WTC11 (cell line): ENCODE measurements at regions not wholly inside any gene's neighbourhood (a gene's known extent, or its start where the extent isn't known, plus 50 kb on each side); places are given as distances from the start of the nearest gene placed in this dataset.

Experiments used
- ATAC-seq: fragments of 200-7000 bp; cut with Tn5 transposase; 2 replicates; pipeline ENCODE4 v1.10.0; 2021; ENCODE audit warnings: mild to moderate bottlenecking, moderate library complexity
- CTCF ChIA-PET: fragments of 300-600 bp; sonication (Branson Sonifier 250); formaldehyde crosslinking; loops from one replicate; lab custom pipeline; 2021; ENCODE audit warnings: antibody characterized with exemption; lab: Charles Lee
- POLR2A ChIA-PET: fragments of 350-600 bp; sonication (Branson Sonifier 250); formaldehyde crosslinking; loops from one replicate; lab custom pipeline; 2021; ENCODE audit warnings: antibody characterized with exemption; lab: Charles Lee
- DNase-seq: peaks from one replicate; pipeline ENCODE4 v3.0.0; 2021; ENCODE audit warnings: low spot score
- H3K27ac Mint-ChIP-seq: 2 replicates; pipeline ENCODE4 v1.8.0; 2021; ENCODE audit warnings: mixed read lengths
- H3K27me3 Mint-ChIP-seq: 2 replicates; pipeline ENCODE4 v1.8.0; 2021; ENCODE audit warnings: low read depth, mild to moderate bottlenecking, moderate library complexity, mixed read lengths
- H3K36me3 Mint-ChIP-seq: 2 replicates; pipeline ENCODE4 v1.8.0; 2021; ENCODE audit warnings: mixed read lengths
- H3K4me1 Mint-ChIP-seq: 2 replicates; pipeline ENCODE4 v1.8.0; 2022; ENCODE audit warnings: mixed read lengths
- H3K4me3 Mint-ChIP-seq: 2 replicates; pipeline ENCODE4 v1.8.0; 2021; ENCODE audit warnings: mild to moderate bottlenecking, moderate library complexity, mixed read lengths
- H3K9me3 Mint-ChIP-seq: 2 replicates; pipeline ENCODE4 v1.8.0; 2021; ENCODE audit warnings: mixed read lengths
- EMX1 ChIP-seq: fragments of 250-450 bp; sonication (Bioruptor Pico); IDR thresholded peaks from 2 replicates; pipeline ENCODE4 v1.8.0; 2021; ENCODE audit warnings: mild to moderate bottlenecking
- FOXK1 ChIP-seq: sonication (generic); formaldehyde crosslinking; IDR thresholded peaks from 2 replicates; pipeline ENCODE4 v1.8.0; 2022; ENCODE audit warnings: mild to moderate bottlenecking, moderate library complexity, missing genetic modification reagents
- MYBL2 ChIP-seq: sonication (generic); formaldehyde crosslinking; IDR thresholded peaks from 2 replicates; pipeline ENCODE4 v1.8.1; 2023; ENCODE audit warnings: mild to moderate bottlenecking, moderate library complexity, missing genetic modification reagents
- NFE2L1 ChIP-seq: sonication (generic); formaldehyde crosslinking; IDR thresholded peaks from 2 replicates; pipeline ENCODE4 v1.8.1; 2023; ENCODE audit warnings: missing genetic modification reagents
- NR1H2 ChIP-seq: sonication (generic); formaldehyde crosslinking; IDR thresholded peaks from 2 replicates; pipeline ENCODE4 v1.9.0; 2021; ENCODE audit warnings: mild to moderate bottlenecking, moderate library complexity, missing genetic modification reagents
- NR2C2 ChIP-seq: sonication (generic); formaldehyde crosslinking; IDR thresholded peaks from 2 replicates; pipeline ENCODE4 v1.8.0; 2022; ENCODE audit warnings: mild to moderate bottlenecking, missing genetic modification reagents
- RELA ChIP-seq: sonication (generic); formaldehyde crosslinking; IDR thresholded peaks from 2 replicates; pipeline ENCODE4 v1.8.1; 2022; ENCODE audit warnings: missing genetic modification reagents, mild to moderate bottlenecking, borderline replicate concordance
- SOX15 ChIP-seq: fragments of 250-450 bp; sonication (Bioruptor Pico); IDR thresholded peaks from 2 replicates; pipeline ENCODE4 v1.9.0; 2021; ENCODE audit warnings: mild to moderate bottlenecking
- SP1 ChIP-seq: sonication (generic); formaldehyde crosslinking; conservative IDR thresholded peaks from 2 replicates; pipeline ENCODE4 v1.8.1; 2022; ENCODE audit warnings: missing genetic modification reagents
- TEAD1 ChIP-seq: sonication (generic); formaldehyde crosslinking; IDR thresholded peaks from 2 replicates; pipeline ENCODE4 v1.8.0; 2022; ENCODE audit warnings: mild to moderate bottlenecking, missing genetic modification reagents
- ZNF121 ChIP-seq: sonication (generic); formaldehyde crosslinking; IDR thresholded peaks from 2 replicates; pipeline ENCODE4 v1.8.0; 2023; ENCODE audit warnings: missing genetic modification reagents
- ZNF232 ChIP-seq: sonication (generic); formaldehyde crosslinking; IDR thresholded peaks from 2 replicates; pipeline ENCODE4 v1.8.0; 2022; ENCODE audit warnings: mild to moderate bottlenecking, missing genetic modification reagents
- ZNF423 ChIP-seq: fragments of 250-450 bp; sonication (Bioruptor Pico); IDR thresholded peaks from 2 replicates; pipeline ENCODE4 v2.1.2; 2022; ENCODE audit warnings: mild to moderate bottlenecking, moderate library complexity
- TF ChIP-seq, protein P1 (sequence below): fragments of 250-450 bp; sonication (Bioruptor Pico); IDR thresholded peaks from 2 replicates; pipeline ENCODE4 v1.9.0; 2021; ENCODE audit warnings: moderate library complexity, mild to moderate bottlenecking, inconsistent platforms, borderline replicate concordance
- TF ChIP-seq, protein P2 (sequence below): fragments of 250-450 bp; sonication (Bioruptor Pico); IDR thresholded peaks from 2 replicates; pipeline ENCODE4 v1.8.0; 2021; ENCODE audit warnings: mild to moderate bottlenecking
- TF ChIP-seq, protein P3 (sequence below): sonication (generic); formaldehyde crosslinking; IDR thresholded peaks from 2 replicates; pipeline ENCODE4 v1.8.1; 2023; ENCODE audit warnings: mild to moderate bottlenecking, missing genetic modification reagents
- TF ChIP-seq, protein P4 (sequence below): sonication (generic); formaldehyde crosslinking; IDR thresholded peaks from 2 replicates; pipeline ENCODE4 v1.8.1; 2023; ENCODE audit warnings: mild to moderate bottlenecking, missing genetic modification reagents
- TF ChIP-seq, protein P5 (sequence below): sonication (generic); formaldehyde crosslinking; IDR thresholded peaks from 2 replicates; pipeline ENCODE4 v1.8.0; 2023; ENCODE audit warnings: missing genetic modification reagents, mild to moderate bottlenecking, borderline replicate concordance
- TF ChIP-seq, protein P6 (sequence below): sonication (generic); formaldehyde crosslinking; IDR thresholded peaks from 2 replicates; pipeline ENCODE4 v1.8.1; 2023; ENCODE audit warnings: mild to moderate bottlenecking, missing genetic modification reagents, moderate library complexity
- TF ChIP-seq, protein P7 (sequence below): sonication (generic); formaldehyde crosslinking; IDR thresholded peaks from 2 replicates; pipeline ENCODE4 v1.8.0; 2022; ENCODE audit warnings: mild to moderate bottlenecking, missing genetic modification reagents

DNA sequence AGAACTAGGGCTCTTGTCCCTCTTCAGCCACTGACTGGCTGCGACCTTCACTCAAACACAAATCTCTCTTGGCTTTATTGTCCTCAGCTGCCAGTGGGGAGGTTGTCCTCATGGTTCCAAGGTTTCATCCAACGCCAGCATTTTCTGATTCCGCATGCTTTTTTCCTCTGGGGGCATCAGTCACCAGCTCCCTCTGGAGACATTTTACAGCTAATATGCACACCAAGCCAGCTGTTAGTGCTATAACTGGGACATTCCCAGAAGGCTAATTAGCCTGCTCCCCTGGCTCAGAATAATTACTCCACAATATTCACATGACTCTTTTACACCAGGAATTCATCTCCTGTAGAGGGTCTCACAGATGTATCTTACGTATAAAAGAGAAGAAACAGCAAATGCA lies 193.6 kb upstream of the ANKRD55 start:
- TF ChIP-seq, protein P1, sequence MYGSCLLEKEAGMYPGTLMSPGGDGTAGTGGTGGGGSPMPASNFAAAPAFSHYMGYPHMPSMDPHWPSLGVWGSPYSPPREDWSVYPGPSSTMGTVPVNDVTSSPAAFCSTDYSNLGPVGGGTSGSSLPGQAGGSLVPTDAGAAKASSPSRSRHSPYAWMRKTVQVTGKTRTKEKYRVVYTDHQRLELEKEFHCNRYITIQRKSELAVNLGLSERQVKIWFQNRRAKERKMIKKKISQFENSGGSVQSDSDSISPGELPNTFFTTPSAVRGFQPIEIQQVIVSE (CRISPR knock-in tag): no peak
- no peak for TF ChIP-seq MYBL2 (CRISPR knock-in tag)
- no peak overlapping the region for H3K4me3 Mint-ChIP-seq
- CTCF ChIA-PET: no interaction called here
- POLR2A ChIA-PET: no interaction called here
- no peak overlapping the region for H3K27ac Mint-ChIP-seq
- DNase-seq (no peak), ATAC-seq (no peak)
- H3K27me3 Mint-ChIP-seq: no peaks in the 10 kb centered on the region
- H3K9me3 Mint-ChIP-seq: peaks cover 7% of the 10 kb centered on the region
- H3K36me3 Mint-ChIP-seq: no peaks in the 10 kb centered on the region
- peaks cover 10% of the 10 kb centered on the region for H3K4me1 Mint-ChIP-seq

DNA sequence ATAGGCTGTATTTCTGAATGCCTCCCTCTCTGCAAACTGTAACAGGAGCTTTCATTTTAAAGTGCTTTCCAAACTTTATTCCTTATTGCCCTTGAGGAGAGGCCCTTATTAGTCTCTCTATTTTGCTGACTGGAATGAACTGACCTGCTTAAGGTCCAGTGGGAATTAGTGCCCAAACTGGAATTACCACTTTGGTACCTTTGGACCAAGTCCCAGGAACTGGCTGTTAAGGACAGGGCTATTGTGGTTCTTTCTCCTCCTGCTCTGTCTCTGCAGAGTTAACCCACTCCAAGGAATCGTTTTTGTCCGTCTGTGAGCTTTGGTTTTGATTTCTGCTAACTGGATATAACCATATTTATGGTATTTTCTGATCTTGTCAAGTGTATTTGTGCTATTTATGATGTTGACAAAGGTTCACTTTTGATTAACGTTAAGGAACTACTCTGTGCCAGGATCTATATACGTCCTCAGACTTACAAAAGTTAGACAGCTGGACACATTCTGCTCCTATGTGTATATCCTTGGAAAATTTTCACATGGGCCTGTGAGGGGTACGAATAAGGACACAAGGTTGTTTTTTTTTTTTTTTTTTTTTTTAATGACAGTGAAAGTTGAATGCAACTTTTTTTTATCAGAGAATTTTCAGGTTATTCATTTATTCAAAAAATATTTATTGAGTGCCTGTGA lies 189.1 kb upstream of the ANKRD55 start:
- Mint-ChIP-seq H3K27ac (no peak overlapping the region), H3K9me3 (peaks cover 27% of the 10 kb centered on the region), H3K4me3 (no peak overlapping the region), H3K27me3 (no peaks in the 10 kb centered on the region), H3K4me1 (peaks cover 11% of the 10 kb centered on the region), H3K36me3 (0 out of 2 replicates have a peak, but pooled peaks cover 6% of the 10 kb centered on the region)
- DNase-seq (no peak), ATAC-seq (no peak)
- no peak for TF ChIP-seq MYBL2 (CRISPR knock-in tag)
- no peak for TF ChIP-seq TEAD1 (CRISPR knock-in tag)
- TF ChIP-seq FOXK1 (CRISPR knock-in tag): no peak
- POLR2A ChIA-PET: no interaction called here
- CTCF ChIA-PET: interaction anchor here (1.0 kb wide), 1 partner anchor 486 kb away, joined by 8 read pairs; no protein-coding TSS in a partner anchor

DNA sequence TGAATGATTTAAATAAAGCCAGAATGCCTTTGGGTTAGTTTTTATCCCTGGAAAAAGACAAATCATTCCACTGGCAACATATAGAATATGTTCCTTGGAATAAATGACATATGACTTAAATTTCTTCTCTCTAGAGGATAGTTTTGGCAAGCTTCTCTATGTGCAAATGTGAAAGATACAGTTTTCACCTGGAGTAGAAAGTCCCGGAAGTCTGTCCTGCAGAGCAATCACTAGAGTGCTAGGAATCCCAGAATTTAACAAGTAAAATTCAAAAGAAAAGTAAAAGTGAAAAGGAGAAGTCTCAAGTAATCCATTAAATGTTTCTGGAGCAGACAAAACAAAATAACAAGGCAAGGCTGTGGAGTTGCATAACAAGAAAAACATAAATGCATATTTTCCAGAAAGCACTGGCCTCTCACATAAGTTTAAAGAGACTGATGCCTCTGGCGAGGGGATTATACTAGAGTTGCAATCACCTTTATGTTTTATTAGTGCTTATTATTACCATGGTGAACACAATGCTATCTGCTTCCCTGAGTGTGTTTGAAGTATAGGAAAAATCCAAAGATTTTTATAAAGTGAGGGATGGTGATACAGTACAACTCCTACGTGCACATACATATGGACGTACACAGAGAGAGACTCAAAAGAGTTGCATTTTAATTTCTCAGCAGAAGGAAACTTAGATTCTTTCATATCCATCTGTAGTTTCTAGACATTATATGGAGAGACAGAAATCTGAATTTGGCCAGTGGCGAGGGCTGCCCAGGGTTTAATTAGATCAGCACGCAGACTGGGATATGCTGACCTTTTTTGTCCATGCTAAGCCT lies 188.3 kb upstream of the ANKRD55 start:
- Mint-ChIP-seq H3K4me1 (peaks cover 11% of the 10 kb centered on the region), H3K27me3 (no peaks in the 10 kb centered on the region), H3K36me3 (0 out of 2 replicates have a peak, but pooled peaks cover 6% of the 10 kb centered on the region), H3K9me3 (peaks cover 29% of the 10 kb centered on the region), H3K4me3 (no peak overlapping the region), H3K27ac (no peak overlapping the region)
- DNase-seq (no peak), ATAC-seq (no peak)
- POLR2A ChIA-PET: no interaction called here
- CTCF ChIA-PET: interaction anchor here (1.0 kb wide), 1 partner anchor 485 kb away, joined by 8 read pairs; no protein-coding TSS in a partner anchor
- TF ChIP-seq SOX15 (CRISPR knock-in tag) (no peak), EMX1 (CRISPR knock-in tag) (no peak), ZNF423 (no peak), NR2C2 (CRISPR knock-in tag) (no peak), NR1H2 (no peak), NFE2L1 (CRISPR knock-in tag) (no peak), RELA (no peak), SP1 (no peak), ZNF232 (no peak), ZNF121 (no peak)
- TF ChIP-seq, protein P2, sequence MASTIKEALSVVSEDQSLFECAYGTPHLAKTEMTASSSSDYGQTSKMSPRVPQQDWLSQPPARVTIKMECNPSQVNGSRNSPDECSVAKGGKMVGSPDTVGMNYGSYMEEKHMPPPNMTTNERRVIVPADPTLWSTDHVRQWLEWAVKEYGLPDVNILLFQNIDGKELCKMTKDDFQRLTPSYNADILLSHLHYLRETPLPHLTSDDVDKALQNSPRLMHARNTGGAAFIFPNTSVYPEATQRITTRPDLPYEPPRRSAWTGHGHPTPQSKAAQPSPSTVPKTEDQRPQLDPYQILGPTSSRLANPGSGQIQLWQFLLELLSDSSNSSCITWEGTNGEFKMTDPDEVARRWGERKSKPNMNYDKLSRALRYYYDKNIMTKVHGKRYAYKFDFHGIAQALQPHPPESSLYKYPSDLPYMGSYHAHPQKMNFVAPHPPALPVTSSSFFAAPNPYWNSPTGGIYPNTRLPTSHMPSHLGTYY (CRISPR knock-in tag): no peak
- TF ChIP-seq, protein P3, sequence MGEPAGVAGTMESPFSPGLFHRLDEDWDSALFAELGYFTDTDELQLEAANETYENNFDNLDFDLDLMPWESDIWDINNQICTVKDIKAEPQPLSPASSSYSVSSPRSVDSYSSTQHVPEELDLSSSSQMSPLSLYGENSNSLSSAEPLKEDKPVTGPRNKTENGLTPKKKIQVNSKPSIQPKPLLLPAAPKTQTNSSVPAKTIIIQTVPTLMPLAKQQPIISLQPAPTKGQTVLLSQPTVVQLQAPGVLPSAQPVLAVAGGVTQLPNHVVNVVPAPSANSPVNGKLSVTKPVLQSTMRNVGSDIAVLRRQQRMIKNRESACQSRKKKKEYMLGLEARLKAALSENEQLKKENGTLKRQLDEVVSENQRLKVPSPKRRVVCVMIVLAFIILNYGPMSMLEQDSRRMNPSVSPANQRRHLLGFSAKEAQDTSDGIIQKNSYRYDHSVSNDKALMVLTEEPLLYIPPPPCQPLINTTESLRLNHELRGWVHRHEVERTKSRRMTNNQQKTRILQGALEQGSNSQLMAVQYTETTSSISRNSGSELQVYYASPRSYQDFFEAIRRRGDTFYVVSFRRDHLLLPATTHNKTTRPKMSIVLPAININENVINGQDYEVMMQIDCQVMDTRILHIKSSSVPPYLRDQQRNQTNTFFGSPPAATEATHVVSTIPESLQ (CRISPR knock-in tag): no peak
- TF ChIP-seq, protein P4, sequence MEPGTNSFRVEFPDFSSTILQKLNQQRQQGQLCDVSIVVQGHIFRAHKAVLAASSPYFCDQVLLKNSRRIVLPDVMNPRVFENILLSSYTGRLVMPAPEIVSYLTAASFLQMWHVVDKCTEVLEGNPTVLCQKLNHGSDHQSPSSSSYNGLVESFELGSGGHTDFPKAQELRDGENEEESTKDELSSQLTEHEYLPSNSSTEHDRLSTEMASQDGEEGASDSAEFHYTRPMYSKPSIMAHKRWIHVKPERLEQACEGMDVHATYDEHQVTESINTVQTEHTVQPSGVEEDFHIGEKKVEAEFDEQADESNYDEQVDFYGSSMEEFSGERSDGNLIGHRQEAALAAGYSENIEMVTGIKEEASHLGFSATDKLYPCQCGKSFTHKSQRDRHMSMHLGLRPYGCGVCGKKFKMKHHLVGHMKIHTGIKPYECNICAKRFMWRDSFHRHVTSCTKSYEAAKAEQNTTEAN (CRISPR knock-in tag): no peak
- TF ChIP-seq, protein P5, sequence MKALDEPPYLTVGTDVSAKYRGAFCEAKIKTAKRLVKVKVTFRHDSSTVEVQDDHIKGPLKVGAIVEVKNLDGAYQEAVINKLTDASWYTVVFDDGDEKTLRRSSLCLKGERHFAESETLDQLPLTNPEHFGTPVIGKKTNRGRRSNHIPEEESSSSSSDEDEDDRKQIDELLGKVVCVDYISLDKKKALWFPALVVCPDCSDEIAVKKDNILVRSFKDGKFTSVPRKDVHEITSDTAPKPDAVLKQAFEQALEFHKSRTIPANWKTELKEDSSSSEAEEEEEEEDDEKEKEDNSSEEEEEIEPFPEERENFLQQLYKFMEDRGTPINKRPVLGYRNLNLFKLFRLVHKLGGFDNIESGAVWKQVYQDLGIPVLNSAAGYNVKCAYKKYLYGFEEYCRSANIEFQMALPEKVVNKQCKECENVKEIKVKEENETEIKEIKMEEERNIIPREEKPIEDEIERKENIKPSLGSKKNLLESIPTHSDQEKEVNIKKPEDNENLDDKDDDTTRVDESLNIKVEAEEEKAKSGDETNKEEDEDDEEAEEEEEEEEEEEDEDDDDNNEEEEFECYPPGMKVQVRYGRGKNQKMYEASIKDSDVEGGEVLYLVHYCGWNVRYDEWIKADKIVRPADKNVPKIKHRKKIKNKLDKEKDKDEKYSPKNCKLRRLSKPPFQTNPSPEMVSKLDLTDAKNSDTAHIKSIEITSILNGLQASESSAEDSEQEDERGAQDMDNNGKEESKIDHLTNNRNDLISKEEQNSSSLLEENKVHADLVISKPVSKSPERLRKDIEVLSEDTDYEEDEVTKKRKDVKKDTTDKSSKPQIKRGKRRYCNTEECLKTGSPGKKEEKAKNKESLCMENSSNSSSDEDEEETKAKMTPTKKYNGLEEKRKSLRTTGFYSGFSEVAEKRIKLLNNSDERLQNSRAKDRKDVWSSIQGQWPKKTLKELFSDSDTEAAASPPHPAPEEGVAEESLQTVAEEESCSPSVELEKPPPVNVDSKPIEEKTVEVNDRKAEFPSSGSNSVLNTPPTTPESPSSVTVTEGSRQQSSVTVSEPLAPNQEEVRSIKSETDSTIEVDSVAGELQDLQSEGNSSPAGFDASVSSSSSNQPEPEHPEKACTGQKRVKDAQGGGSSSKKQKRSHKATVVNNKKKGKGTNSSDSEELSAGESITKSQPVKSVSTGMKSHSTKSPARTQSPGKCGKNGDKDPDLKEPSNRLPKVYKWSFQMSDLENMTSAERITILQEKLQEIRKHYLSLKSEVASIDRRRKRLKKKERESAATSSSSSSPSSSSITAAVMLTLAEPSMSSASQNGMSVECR: no peak
- TF ChIP-seq, protein P6, sequence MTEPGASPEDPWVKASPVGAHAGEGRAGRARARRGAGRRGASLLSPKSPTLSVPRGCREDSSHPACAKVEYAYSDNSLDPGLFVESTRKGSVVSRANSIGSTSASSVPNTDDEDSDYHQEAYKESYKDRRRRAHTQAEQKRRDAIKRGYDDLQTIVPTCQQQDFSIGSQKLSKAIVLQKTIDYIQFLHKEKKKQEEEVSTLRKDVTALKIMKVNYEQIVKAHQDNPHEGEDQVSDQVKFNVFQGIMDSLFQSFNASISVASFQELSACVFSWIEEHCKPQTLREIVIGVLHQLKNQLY (CRISPR knock-in tag): no peak
- TF ChIP-seq, protein P7, sequence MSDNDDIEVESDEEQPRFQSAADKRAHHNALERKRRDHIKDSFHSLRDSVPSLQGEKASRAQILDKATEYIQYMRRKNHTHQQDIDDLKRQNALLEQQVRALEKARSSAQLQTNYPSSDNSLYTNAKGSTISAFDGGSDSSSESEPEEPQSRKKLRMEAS (CRISPR knock-in tag): no peak
